Mesodermal cell (in vitro differentiated cells): ENCODE measurements at regions not wholly inside any gene's neighbourhood (a gene's known extent, or its start where the extent isn't known, plus 50 kb on each side); places are given as distances from the start of the nearest gene placed in this dataset.
A peak's percentile ranks its signal among the peaks of the same experiment; 100 is the strongest.
"Not testable (repeated sequence)": the region's sequence is repeated elsewhere in the genome, so short reads cannot be mapped to it uniquely, and the experiment has no call there.

Source experiments
- H3K27ac ChIP-seq: 2 replicates; pipeline ENCODE4 v1.7.0; 2013; ENCODE audit warnings: mild to moderate bottlenecking, low read depth, low read length, moderate library complexity; ENCODE audit not compliant: severe bottlenecking
- H3K36me3 ChIP-seq: 2 replicates; pipeline ENCODE4 v1.7.1; 2013; ENCODE audit warnings: mild to moderate bottlenecking, low read length, moderate library complexity; ENCODE audit not compliant: control insufficient read depth, insufficient read depth
- H3K4me1 ChIP-seq: one replicate; pipeline ENCODE4 v1.7.1; 2013; ENCODE audit warnings: mild to moderate bottlenecking, low read length; ENCODE audit not compliant: insufficient read depth, control insufficient read depth, poor library complexity, severe bottlenecking
- H3K4me3 ChIP-seq: 2 replicates; pipeline ENCODE4 v1.7.0; 2013; ENCODE audit warnings: low read length, control low read depth, mild to moderate bottlenecking; ENCODE audit not compliant: insufficient read depth, poor library complexity, severe bottlenecking; ENCODE audit errors: extremely low read depth
- H3K9me3 ChIP-seq: 2 replicates; pipeline ENCODE4 v1.7.1; 2013; ENCODE audit warnings: mild to moderate bottlenecking, low read length, moderate library complexity; ENCODE audit not compliant: control insufficient read depth
- WGBS, 2 experiments: methylation state at CpG; one replicate each; pipeline ENCODE4 v1.1.5; 2013; ENCODE audit warnings: missing lambda C conversion rate in 2 of 2; ENCODE audit not compliant: insufficient coverage in 2 of 2; 5-methylcytosine and 5-hydroxymethylcytosine counted together

DNA sequence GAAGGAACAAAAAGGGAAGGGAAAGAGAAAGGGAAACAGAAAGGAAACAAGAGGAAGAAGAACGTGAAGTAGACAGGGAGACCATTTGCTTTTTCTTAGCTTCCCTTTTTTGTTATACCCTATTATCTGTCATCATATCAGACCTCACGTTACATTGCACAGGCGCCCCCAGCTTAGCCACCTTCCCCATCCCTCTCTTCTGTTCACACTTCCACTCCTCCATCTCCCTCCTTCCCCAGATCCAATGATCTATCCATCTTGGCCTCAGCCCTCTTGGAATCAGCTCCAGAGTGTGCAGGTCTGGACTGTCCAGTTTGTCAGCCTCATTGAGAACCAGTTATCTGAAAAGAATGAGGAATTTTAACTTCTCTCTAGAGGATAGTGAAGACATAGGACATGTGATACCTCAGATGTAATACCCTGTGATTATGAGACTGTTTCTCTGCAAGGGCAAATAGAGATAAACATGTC lies 101.1 kb upstream of the ERRFI1 start:
- peaks cover 12% of the 10 kb centered on the region for H3K4me1 ChIP-seq
- WGBS, 2 experiments = 85 to 98% methylated on average over 2 to 3 of the region's 3 CpGs
- no peak overlapping the region for H3K27ac ChIP-seq
- peaks cover 12% of the 10 kb centered on the region for H3K9me3 ChIP-seq
- H3K36me3 ChIP-seq = no peaks in the 10 kb centered on the region
- no peak overlapping the region for H3K4me3 ChIP-seq

- no peaks in the 10 kb centered on the region for H3K36me3 ChIP-seq
- peak overlapping the region; percentile 95 for H3K27ac ChIP-seq
- H3K4me3 ChIP-seq = no peak overlapping the region
- peaks cover 47% of the 10 kb centered on the region for H3K4me1 ChIP-seq
- WGBS, 2 experiments = 82 to 92% methylated on average over 13 to 14 of the region's 15 CpGs
- H3K9me3 ChIP-seq = peaks cover 12% of the 10 kb centered on the region
Measured at GRCh38 chr1:8122477-8123407, 96.6 kb upstream of the ERRFI1 start.

DNA sequence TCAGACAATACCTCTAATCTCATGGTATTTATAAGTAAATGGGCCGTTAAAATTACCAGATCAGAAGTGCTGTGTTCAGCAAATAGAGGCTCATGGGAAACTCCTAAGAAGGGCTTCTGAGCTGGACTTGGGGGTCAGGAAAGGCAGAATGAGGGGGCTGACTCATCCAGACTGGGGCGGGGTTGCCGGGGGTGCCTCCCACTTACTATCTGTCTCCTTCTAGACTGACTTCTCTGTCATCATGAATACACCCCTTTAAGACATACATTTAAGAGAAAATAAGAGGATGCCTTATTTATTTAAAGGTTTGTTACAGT lies 96.0 kb upstream of the ERRFI1 start:
- no CpG with 5 or more reads among the region's 3 CpGs for WGBS, 2 experiments
- H3K9me3 ChIP-seq = peaks cover 12% of the 10 kb centered on the region
- H3K4me1 ChIP-seq = peaks cover 51% of the 10 kb centered on the region
- peak overlapping the region; percentile 95 for H3K27ac ChIP-seq
- H3K36me3 ChIP-seq = no peaks in the 10 kb centered on the region
- H3K4me3 ChIP-seq = no peak overlapping the region

GRCh38 chr1:8121261-8122159 lies 95.4 kb upstream of the ERRFI1 start:
- Histone ChIP-seq H3K27ac (peak overlapping the region; percentile 95), H3K4me1 (peaks cover 57% of the 10 kb centered on the region), H3K36me3 (no peaks in the 10 kb centered on the region), H3K4me3 (no peak overlapping the region), H3K9me3 (peaks cover 12% of the 10 kb centered on the region)
- WGBS, 2 experiments = 51 to 58% methylated on average over 14 to 15 of the region's 18 CpGs

DNA sequence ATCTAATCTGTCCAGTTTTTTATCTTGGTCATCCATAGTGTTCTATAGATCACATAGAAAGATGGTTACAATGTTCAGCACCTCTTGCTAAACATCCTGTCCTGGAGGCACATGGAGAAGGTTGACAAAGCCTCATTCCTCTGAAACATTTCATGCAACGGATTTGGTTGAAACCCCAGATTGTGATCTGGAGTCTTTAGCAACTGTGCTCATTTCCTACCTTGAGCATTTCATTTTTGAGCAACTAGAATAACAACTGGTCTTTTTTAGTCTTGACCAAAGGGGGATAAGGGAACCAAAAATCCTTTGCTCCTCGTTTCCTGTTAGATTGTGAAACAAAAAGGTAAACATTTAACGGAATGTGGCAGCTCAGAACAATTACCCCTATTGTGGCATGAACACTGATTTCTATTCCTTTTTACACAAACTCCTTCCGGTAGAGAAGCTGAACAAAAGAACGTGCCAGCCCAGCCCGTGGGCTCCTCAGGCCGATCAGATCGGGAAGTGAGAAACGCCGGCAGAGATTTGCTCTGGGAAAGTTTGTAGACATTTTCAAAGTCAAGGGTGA lies 94.7 kb upstream of the ERRFI1 start:
- Histone ChIP-seq H3K4me1 (peaks cover 63% of the 10 kb centered on the region), H3K4me3 (no peak overlapping the region), H3K36me3 (no peaks in the 10 kb centered on the region), H3K27ac (peak overlapping the region; percentile 95), H3K9me3 (peaks cover 12% of the 10 kb centered on the region)
- 43 to 61% methylated on average over 8 to 9 of the region's 10 CpGs for WGBS, 2 experiments

DNA sequence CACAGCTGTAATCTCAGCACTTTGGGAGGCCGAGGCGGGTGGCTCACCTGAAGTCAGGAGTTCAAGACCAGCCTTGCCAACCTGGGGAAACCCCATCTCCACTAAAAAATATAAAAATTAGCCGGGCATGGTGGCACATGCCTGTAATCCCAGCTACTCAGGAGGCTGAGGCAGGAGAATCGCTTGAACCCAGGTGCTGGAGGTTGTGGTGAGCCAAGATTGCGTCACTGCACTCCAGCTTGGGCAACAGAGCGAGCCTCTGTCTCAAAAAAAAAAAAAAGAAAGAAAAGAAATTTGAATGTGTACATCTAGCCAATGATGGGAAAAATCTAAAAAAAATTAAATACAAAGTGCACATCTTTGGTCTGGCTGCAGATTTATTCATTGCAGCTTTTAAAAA lies 92.6 kb upstream of the ERRFI1 start:
- not testable (repeated sequence) for H3K9me3 ChIP-seq, H3K4me3 ChIP-seq, H3K36me3 ChIP-seq
- Histone ChIP-seq H3K4me1 (peaks cover 73% of the 10 kb centered on the region), H3K27ac (peak overlapping the region; percentile 96)
- WGBS, 2 experiments = 92 to 100% methylated on average over 2 to 5 of the region's 6 CpGs

- Histone ChIP-seq H3K4me3 (no peak overlapping the region), H3K27ac (peak overlapping the region; percentile 96), H3K9me3 (no peaks in the 10 kb centered on the region), H3K36me3 (no peaks in the 10 kb centered on the region), H3K4me1 (peaks cover 74% of the 10 kb centered on the region)
- WGBS, 2 experiments = 66 to 70% methylated on average over 2 to 3 of the region's 7 CpGs
Measured at GRCh38 chr1:8118031-8118451, 91.9 kb upstream of the ERRFI1 start.

- peaks cover 62% of the 10 kb centered on the region for H3K4me1 ChIP-seq
- H3K27ac ChIP-seq = peak overlapping the region; percentile 96
- no peak overlapping the region for H3K4me3 ChIP-seq
- H3K36me3 ChIP-seq = no peaks in the 10 kb centered on the region
- H3K9me3 ChIP-seq = no peaks in the 10 kb centered on the region
- 43 to 60% methylated on average over 2 to 3 of the region's 6 CpGs for WGBS, 2 experiments
Measured at GRCh38 chr1:8116894-8117264, 90.8 kb upstream of the ERRFI1 start.

GRCh38 chr1:8115769-8116167 lies 89.7 kb upstream of the ERRFI1 start:
- no peak overlapping the region for H3K4me3 ChIP-seq
- H3K4me1 ChIP-seq = peaks cover 51% of the 10 kb centered on the region
- WGBS, 2 experiments = 91 to 94% methylated on average over 9 of the region's 9 CpGs
- no peaks in the 10 kb centered on the region for H3K36me3 ChIP-seq
- peak overlapping the region; percentile 96 for H3K27ac ChIP-seq
- H3K9me3 ChIP-seq = peaks cover 3% of the 10 kb centered on the region

DNA sequence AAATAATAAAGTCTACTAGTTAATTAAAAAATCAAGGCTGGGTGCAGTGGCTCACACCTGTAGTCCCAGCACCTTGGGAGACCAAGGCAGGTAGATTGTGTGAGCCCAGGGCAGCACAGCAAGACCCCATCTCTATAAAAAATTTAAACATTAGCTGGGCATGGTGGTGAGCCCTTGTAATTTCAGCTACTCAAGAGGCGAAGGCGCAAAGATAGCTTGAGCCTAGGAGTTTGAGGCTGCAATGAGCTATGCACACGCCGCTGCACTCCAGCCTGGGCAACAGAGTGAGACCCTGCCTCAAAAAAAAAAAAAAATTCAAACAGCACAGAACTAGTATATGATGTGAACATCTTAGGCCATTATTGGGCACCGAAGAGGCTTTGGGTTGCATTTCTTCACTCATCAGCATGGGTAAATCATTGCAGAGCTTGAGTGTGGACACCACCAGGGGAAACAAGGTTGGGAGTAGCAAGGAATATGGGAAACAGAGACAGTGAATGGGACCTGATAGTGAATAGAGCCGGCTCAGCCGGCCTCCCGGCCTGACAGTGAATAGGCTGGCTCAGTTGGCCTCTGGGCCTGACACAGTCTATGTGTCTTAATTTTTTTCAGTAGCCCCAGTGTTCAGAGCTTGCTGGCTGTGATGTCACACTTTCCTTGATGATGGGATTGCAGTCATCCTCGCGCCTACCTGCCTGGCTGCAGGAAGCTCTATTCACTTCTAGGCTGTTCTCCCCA lies 89.1 kb upstream of the ERRFI1 start:
- WGBS, 2 experiments = 97% methylated on average over 10 of the region's 10 CpGs
- Histone ChIP-seq H3K4me1 (peaks cover 45% of the 10 kb centered on the region), H3K36me3 (no peaks in the 10 kb centered on the region), H3K9me3 (peaks cover 8% of the 10 kb centered on the region), H3K27ac (no peak overlapping the region), H3K4me3 (no peak overlapping the region)
